A549 (cell line): ENCODE measurements at regions not wholly inside any gene's neighbourhood (a gene's known extent, or its start where the extent isn't known, plus 50 kb on each side); places are given as distances from the start of the nearest gene placed in this dataset.

Experiments used
- BCL3 ChIP-seq: fragments of >200 bp; sonication (Bioruptor Twin); formaldehyde crosslinking; IDR thresholded peaks from 3 replicates; pipeline ENCODE4 v1.6.1; 2016
- CBX2 ChIP-seq: fragments of 200-600 bp; sonication (generic); IDR thresholded peaks from 2 replicates; pipeline ENCODE4 v1.6.1; 2016; ENCODE audit warnings: low read depth, mild to moderate bottlenecking, borderline replicate concordance
- CHD2 ChIP-seq: fragments of 150-350 bp; IDR thresholded peaks from 2 replicates; pipeline ENCODE4 v1.6.1; 2014; ENCODE audit warnings: low read length; ENCODE audit not compliant: partially characterized antibody
- CTCF ChIP-seq: fragments of >200 bp; sonication (Bioruptor Twin); formaldehyde crosslinking; IDR thresholded peaks from 3 replicates; pipeline ENCODE4 v1.5.1; 2016
- E2F6 ChIP-seq: IDR thresholded peaks from 2 replicates; pipeline ENCODE4 v1.6.1; 2012; ENCODE audit warnings: low read depth, borderline replicate concordance
- EHMT2 ChIP-seq: fragments of 200-600 bp; sonication (generic); IDR thresholded peaks from 2 replicates; pipeline ENCODE4 v1.6.1; 2016; ENCODE audit warnings: antibody characterized with exemption, low read depth, mild to moderate bottlenecking, moderate library complexity
- EP300 ChIP-seq, 2 experiments: fragments of >200 bp; sonication (Bioruptor Twin); formaldehyde crosslinking; IDR thresholded peaks; 2 replicates in 1 of 2; 3 replicates in 1 of 2; pipeline ENCODE4 v1.6.1; 2016 to 2017
- MAX ChIP-seq: IDR thresholded peaks from 2 replicates; pipeline ENCODE4 v1.6.1; 2012
- PHF8 ChIP-seq: fragments of 200-600 bp; sonication (generic); IDR thresholded peaks from 2 replicates; pipeline ENCODE4 v1.6.1; 2016; ENCODE audit warnings: low read depth, mild to moderate bottlenecking, antibody characterized with exemption, moderate library complexity, borderline replicate concordance
- POLR2A ChIP-seq: IDR thresholded peaks from 2 replicates; pipeline ENCODE4 v1.6.1; 2012; ENCODE audit warnings: mild to moderate bottlenecking, low read length
- POLR2AphosphoS2 ChIP-seq: conservative IDR thresholded peaks from 2 replicates; pipeline ENCODE4 v1.6.1; 2012; ENCODE audit warnings: low read length, improper control_type of control experiment, inconsistent platforms
- RAD21 ChIP-seq, 2 experiments: fragments of >200 bp in 1 of 2; sonication (Bioruptor Twin) in 1 of 2; formaldehyde crosslinking in 1 of 2; IDR thresholded peaks in 1 of 2; conservative IDR thresholded peaks in 1 of 2; 2 replicates in 1 of 2; 3 replicates in 1 of 2; pipeline ENCODE4 v1.6.1; 2012 to 2018; ENCODE audit warnings: inconsistent platforms in 1 of 2
- REST ChIP-seq: fragments of 200-600 bp; sonication (generic); IDR thresholded peaks from 2 replicates; pipeline ENCODE4 v1.6.1; 2016; ENCODE audit warnings: antibody characterized with exemption, mild to moderate bottlenecking, moderate library complexity
- RFX5 ChIP-seq: fragments of 450-650 bp; IDR thresholded peaks from 2 replicates; pipeline ENCODE4 v1.7.1; 2014; ENCODE audit warnings: antibody characterized with exemption, mild to moderate bottlenecking, moderate library complexity

GRCh38 chr5:68962757-68963484, 130.9 kb upstream of the SLC30A5 start:
- TF ChIP-seq CTCF (peak; percentile 93), MAX (no peak), PHF8 (no peak), REST (no peak), POLR2AphosphoS2 (no peak), CHD2 (no peak), EHMT2 (no peak), RAD21 (conservative IDR thresholded peaks at IDR 0.05 in 1 of 2, IDR thresholded peaks at IDR 0.05 in 1 of 2) (peak; percentile 84 to 90), BCL3 (no peak), E2F6 (no peak), EP300 (IDR thresholded peaks at IDR 0.05) (no peak), RFX5 (no peak), CBX2 (no peak), POLR2A (no peak)
